Gastrocnemius medialis (tissue), 4 donors: ENCODE measurements at regions not wholly inside any gene's neighbourhood (a gene's known extent, or its start where the extent isn't known, plus 50 kb on each side); places are given as distances from the start of the nearest gene placed in this dataset.

Source experiments
- ATAC-seq, 2 donors: fragments of 150-250 bp; one replicate each; pipeline ENCODE4 v1.9.1; 2016
- DNase-seq, 2 donors: peaks; one replicate each; pipeline ENCODE4 v3.0.0-alpha.2; 2019
- H3K27ac ChIP-seq, 4 donors: fragments of 200-600 bp; sonication (generic); 1 replicate in 1 of 4; 2 replicates in 3 of 4; pipeline ENCODE4 v1.5.1; 2016 to 2018; ENCODE audit warnings: mild to moderate bottlenecking in 2 of 4, moderate library complexity in 1 of 4
- H3K27me3 ChIP-seq, 3 donors: fragments of 200-600 bp; sonication (generic) in 2 of 3; 1 replicate in 1 of 3; 2 replicates in 2 of 3; pipeline versions ENCODE4 v1.5.1 to v1.6.0; 2016 to 2019; ENCODE audit warnings: mild to moderate bottlenecking in 1 of 3, moderate library complexity in 1 of 3
- H3K36me3 ChIP-seq, 2 donors: fragments of 200-600 bp; sonication (generic) in 1 of 2; one replicate each; pipeline ENCODE4 v1.5.1; 2017 to 2018
- H3K4me1 ChIP-seq, 2 donors: fragments of 200-600 bp; sonication (generic) in 1 of 2; one replicate each; pipeline ENCODE4 v1.5.1; 2016 to 2017; ENCODE audit warnings: mild to moderate bottlenecking in 2 of 2
- H3K4me3 ChIP-seq, 4 donors: fragments of 200-600 bp; sonication (generic) in 3 of 4; 1 replicate in 1 of 4; 2 replicates in 3 of 4; pipeline ENCODE4 v1.5.1; 2016 to 2019; ENCODE audit warnings: mild to moderate bottlenecking in 2 of 4
- H3K9me3 ChIP-seq, 3 donors: fragments of 200-600 bp; sonication (generic) in 2 of 3; 1 replicate in 1 of 3; 2 replicates in 2 of 3; pipeline ENCODE4 v1.5.1; 2016 to 2019
- POLR2A ChIP-seq, 2 donors: fragments of 450-650 bp; IDR thresholded peaks; one replicate each; pipeline ENCODE4 v1.6.1; 2017; ENCODE audit warnings: antibody characterized with exemption in 2 of 2, mild to moderate bottlenecking in 2 of 2, moderate library complexity in 2 of 2
- in situ Hi-C, 4 donors: fragments of 200-750 bp; cut with MboI; loops; one replicate each; pipeline versions ENCODE4 v1.15.0 to v1.8.0; 2017; ENCODE audit warnings: low sequenced_read_pairs in 4 of 4
- intact Hi-C: fragments of 100-400 bp; cut with DNase I; formaldehyde crosslinking; loops from one replicate; pipeline ENCODE4 v1.15.1; 2023; ENCODE audit warnings: low total_unique reads
- TF ChIP-seq, protein P1 (sequence below), 5 experiments: fragments of 450-650 bp in 3 of 5; fragments of 200-600 bp in 2 of 5; sonication (generic) in 2 of 5; IDR thresholded peaks in 4 of 5; conservative IDR thresholded peaks in 1 of 5; 1 replicate in 4 of 5; 2 replicates in 1 of 5; pipeline ENCODE4 v1.5.1; 2016 to 2019; ENCODE audit warnings: antibody characterized with exemption in 5 of 5, mild to moderate bottlenecking in 3 of 5, moderate library complexity in 3 of 5

DNA sequence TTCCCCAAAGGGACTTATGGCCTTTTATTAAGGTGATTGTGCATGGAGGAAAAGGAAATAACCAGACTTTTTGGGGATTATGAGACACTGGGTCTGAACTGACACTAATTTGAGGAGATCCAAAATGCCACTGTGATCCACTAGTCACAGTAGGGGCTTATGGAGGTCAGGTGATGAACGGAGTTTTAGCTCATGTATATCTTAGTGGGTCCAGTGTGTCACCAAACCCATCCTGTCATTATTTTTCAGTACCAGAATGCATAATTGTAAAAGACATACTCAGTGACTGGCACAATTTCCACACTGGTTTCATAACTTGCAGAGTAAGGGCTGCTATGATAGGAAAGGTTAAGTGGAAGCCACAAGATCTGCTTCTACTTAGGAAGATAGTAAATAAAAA, 131.3 kb downstream of the RTL3 start:
- TF ChIP-seq, protein P1, sequence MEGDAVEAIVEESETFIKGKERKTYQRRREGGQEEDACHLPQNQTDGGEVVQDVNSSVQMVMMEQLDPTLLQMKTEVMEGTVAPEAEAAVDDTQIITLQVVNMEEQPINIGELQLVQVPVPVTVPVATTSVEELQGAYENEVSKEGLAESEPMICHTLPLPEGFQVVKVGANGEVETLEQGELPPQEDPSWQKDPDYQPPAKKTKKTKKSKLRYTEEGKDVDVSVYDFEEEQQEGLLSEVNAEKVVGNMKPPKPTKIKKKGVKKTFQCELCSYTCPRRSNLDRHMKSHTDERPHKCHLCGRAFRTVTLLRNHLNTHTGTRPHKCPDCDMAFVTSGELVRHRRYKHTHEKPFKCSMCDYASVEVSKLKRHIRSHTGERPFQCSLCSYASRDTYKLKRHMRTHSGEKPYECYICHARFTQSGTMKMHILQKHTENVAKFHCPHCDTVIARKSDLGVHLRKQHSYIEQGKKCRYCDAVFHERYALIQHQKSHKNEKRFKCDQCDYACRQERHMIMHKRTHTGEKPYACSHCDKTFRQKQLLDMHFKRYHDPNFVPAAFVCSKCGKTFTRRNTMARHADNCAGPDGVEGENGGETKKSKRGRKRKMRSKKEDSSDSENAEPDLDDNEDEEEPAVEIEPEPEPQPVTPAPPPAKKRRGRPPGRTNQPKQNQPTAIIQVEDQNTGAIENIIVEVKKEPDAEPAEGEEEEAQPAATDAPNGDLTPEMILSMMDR (IDR thresholded peaks at IDR 0.05 in 4 of 5, conservative IDR thresholded peaks at IDR 0.05 in 1 of 5), result no peak
- no peak for TF ChIP-seq POLR2A (IDR thresholded peaks at IDR 0.05)

DNA sequence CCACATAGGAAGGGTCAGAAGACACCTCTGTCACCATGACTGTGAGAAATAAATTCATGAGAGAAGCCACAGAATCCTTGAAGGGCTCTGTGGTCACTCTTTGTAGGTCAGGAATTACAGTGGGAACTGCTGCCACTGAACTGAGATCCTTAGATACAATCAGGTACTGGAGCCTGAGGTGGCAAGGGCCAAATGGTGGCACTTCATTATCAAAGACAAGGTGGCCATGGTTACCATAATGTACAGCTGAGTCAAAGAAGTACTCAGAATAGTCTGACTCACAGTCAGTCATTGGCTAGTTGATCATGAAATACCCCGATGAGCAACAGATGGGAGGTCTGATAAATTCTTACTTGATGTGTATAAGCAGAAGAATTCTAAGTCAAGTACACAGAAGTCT, 131.9 kb downstream of the RTL3 start:
- Histone ChIP-seq H3K9me3 (no peaks in the 10 kb centered on the region), H3K27ac (no peak overlapping the region), H3K4me1 (no peaks in the 10 kb centered on the region), H3K36me3 (no peaks in the 10 kb centered on the region), H3K27me3 (no peaks in the 10 kb centered on the region), H3K4me3 (no peak overlapping the region)
- in situ Hi-C loops (no loop called here), intact Hi-C loops (no loop called here)
- ATAC-seq (no peak), DNase-seq (no peak)
- no peak for TF ChIP-seq POLR2A (IDR thresholded peaks at IDR 0.05)
- TF ChIP-seq, protein P1 (IDR thresholded peaks at IDR 0.05 in 4 of 5, conservative IDR thresholded peaks at IDR 0.05 in 1 of 5), result no peak

More for the DNA sequence above, 131.3 kb downstream of the RTL3 start:
- DNase-seq (no peak), ATAC-seq (no peak)
- Histone ChIP-seq H3K4me1 (no peaks in the 10 kb centered on the region), H3K4me3 (no peak overlapping the region), H3K9me3 (no peaks in the 10 kb centered on the region), H3K36me3 (no peaks in the 10 kb centered on the region), H3K27ac (no peak overlapping the region), H3K27me3 (no peaks in the 10 kb centered on the region)
- intact Hi-C loops, result no loop called here
- in situ Hi-C loops, result no loop called here

DNA sequence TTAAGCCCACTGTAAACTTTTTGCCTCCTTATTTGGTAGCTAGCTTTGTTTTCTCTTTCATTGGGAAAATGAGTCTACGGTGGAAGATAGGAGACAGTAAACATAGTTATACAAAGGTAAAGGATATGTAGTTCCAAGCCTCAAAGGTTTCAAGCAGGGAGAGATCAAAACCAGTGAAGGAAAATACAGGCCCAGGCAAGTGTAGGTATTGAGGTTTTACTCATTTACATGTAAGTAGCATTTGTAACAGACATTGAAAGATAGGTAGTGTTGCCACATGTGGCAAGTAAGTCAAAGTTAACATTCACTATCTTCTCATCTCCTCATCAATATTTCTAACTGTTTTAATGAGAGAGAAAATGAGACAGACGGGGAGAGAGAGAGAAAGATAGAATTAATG, 136.5 kb downstream of the RTL3 start:
- intact Hi-C loops, result no loop called here
- DNase-seq (no peak), ATAC-seq (no peak)
- H3K4me3 ChIP-seq, result no peak overlapping the region
- H3K9me3 ChIP-seq, result no peaks in the 10 kb centered on the region
- no peak for TF ChIP-seq POLR2A (IDR thresholded peaks at IDR 0.05)
- TF ChIP-seq, protein P1 (IDR thresholded peaks at IDR 0.05 in 4 of 5, conservative IDR thresholded peaks at IDR 0.05 in 1 of 5), result no peak
- no peaks in the 10 kb centered on the region for H3K27me3 ChIP-seq
- H3K27ac ChIP-seq, result no peak overlapping the region
- H3K4me1 ChIP-seq, result no peaks in the 10 kb centered on the region
- no peaks in the 10 kb centered on the region for H3K36me3 ChIP-seq
- in situ Hi-C loops, result no loop called here

DNA sequence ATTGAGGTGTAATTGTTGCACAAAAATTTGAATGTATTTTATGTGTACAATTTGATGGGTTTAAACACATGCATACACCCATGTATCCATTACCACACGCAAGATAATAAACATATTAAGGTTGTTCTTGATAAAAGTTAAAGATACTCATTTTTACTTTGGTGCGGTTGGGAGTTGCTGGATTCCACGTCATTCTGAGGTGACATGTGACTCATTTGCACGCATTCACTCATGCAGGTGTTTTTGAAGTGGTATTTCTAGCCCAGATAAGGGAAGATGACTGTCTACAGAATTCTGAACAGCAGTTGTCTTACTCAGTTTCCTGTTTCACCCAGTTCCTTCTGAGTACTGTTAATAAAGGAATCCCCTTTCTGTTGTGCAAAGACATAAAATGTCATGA, 142.0 kb downstream of the RTL3 start:
- DNase-seq (no peak), ATAC-seq (no peak)
- H3K4me1 ChIP-seq, result no peaks in the 10 kb centered on the region
- no peak overlapping the region for H3K27ac ChIP-seq
- intact Hi-C loops (no loop called here), in situ Hi-C loops (no loop called here)
- TF ChIP-seq, protein P1 (IDR thresholded peaks at IDR 0.05 in 4 of 5, conservative IDR thresholded peaks at IDR 0.05 in 1 of 5), result no peak
- no peak for TF ChIP-seq POLR2A (IDR thresholded peaks at IDR 0.05)
- H3K27me3 ChIP-seq, result no peaks in the 10 kb centered on the region
- no peak overlapping the region for H3K4me3 ChIP-seq
- no peaks in the 10 kb centered on the region for H3K9me3 ChIP-seq
- H3K36me3 ChIP-seq, result no peaks in the 10 kb centered on the region

DNA sequence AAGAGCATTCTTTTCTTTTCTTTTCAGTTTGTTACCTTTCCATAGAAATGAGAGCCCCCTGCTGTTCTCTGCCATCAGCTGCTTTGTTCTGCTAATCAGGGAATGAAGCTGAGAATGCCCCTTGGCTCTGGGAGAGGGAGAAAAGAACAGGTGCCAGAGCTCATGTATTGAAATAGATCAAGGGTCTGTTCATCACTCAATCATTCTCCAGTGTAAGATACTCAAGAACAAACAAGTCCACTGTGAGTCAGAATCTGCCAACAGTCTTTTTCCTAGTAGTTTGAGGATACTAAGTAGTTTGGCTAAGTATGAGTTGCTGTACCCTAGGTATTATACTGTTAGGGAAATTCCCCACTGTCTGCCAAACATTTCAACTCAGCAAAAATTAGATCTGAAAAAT, 144.3 kb downstream of the RTL3 start:
- ATAC-seq, result no peak
- no peaks in the 10 kb centered on the region for H3K4me1 ChIP-seq
- intact Hi-C loops, result no loop called here

More for the DNA sequence above, 144.3 kb downstream of the RTL3 start:
- Histone ChIP-seq H3K27me3 (no peaks in the 10 kb centered on the region), H3K4me3 (no peak overlapping the region), H3K27ac (no peak overlapping the region), H3K36me3 (no peaks in the 10 kb centered on the region), H3K9me3 (no peaks in the 10 kb centered on the region)
- DNase-seq, result no peak
- TF ChIP-seq, protein P1 (IDR thresholded peaks at IDR 0.05 in 4 of 5, conservative IDR thresholded peaks at IDR 0.05 in 1 of 5), result no peak
- TF ChIP-seq POLR2A (IDR thresholded peaks at IDR 0.05), result no peak
- in situ Hi-C loops, result no loop called here
